ENCODE measurements at regions not wholly inside any gene's neighbourhood (a gene's known extent, or its start where the extent isn't known, plus 50 kb on each side); places are given as distances from the start of the nearest gene placed in this dataset.

DNA sequence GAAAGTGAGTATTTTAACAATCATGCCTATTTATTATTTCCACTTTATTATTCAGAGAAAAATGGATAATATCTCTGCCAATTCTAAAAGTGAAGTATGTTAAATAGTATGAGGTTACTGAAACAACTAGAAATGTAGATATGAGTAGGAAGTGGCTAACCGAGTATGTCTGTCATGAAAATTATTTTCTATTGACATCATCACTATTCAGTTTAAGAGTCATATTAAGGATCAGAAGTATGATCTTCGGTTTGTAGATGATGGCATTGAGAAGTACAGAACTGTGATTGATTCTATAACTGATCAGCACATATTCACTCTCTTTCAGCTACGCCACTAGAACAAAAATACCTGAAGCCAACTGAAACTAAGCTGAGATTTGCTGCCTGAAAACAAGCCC is 146.4 kb upstream of the SLITRK5 start:
- ATAC-seq (no peak), DNase-seq (no peak)
- Histone ChIP-seq H3K36me3 (ENCODE audit: low read depth) (no peaks in the 10 kb centered on the region), H3K4me3 (no peak overlapping the region), H3K9me3 (no peaks in the 10 kb centered on the region), H3K4me1 (ENCODE audit: low read depth) (no peaks in the 10 kb centered on the region)
- TF ChIP-seq, protein P1, sequence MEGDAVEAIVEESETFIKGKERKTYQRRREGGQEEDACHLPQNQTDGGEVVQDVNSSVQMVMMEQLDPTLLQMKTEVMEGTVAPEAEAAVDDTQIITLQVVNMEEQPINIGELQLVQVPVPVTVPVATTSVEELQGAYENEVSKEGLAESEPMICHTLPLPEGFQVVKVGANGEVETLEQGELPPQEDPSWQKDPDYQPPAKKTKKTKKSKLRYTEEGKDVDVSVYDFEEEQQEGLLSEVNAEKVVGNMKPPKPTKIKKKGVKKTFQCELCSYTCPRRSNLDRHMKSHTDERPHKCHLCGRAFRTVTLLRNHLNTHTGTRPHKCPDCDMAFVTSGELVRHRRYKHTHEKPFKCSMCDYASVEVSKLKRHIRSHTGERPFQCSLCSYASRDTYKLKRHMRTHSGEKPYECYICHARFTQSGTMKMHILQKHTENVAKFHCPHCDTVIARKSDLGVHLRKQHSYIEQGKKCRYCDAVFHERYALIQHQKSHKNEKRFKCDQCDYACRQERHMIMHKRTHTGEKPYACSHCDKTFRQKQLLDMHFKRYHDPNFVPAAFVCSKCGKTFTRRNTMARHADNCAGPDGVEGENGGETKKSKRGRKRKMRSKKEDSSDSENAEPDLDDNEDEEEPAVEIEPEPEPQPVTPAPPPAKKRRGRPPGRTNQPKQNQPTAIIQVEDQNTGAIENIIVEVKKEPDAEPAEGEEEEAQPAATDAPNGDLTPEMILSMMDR (IDR thresholded peaks at IDR 0.05): no peak
- intact Hi-C loops (cut with DNase I, micrococcal nuclease): no loop called here

DNA sequence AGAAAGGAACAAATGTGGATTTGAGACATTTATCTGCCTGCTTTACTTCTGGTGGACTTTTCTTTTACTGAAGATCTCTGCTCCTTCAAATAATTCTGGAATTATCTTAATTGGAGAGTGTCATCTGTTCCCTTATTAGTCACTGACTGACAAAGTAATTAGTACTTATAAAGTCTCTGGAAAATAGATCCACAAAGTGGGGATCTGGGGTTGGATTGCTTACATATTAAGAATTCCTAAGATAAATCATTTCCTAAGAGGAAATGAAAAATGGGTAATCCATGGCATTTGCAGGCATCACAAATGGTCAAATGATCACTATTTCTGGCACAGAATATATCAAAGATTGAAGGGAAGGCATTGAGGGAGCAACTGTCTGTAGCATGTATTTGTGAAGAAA is 137.4 kb upstream of the SLITRK5 start:
- DNase-seq: no peak
- intact Hi-C loops (cut with DNase I, micrococcal nuclease): no loop called here
- ATAC-seq: no peak
- Histone ChIP-seq H3K9me3 (no peaks in the 10 kb centered on the region), H3K4me1 (ENCODE audit: low read depth) (no peaks in the 10 kb centered on the region), H3K36me3 (ENCODE audit: low read depth) (no peaks in the 10 kb centered on the region), H3K4me3 (no peak overlapping the region)
- TF ChIP-seq, protein P1 (IDR thresholded peaks at IDR 0.05): no peak

DNA sequence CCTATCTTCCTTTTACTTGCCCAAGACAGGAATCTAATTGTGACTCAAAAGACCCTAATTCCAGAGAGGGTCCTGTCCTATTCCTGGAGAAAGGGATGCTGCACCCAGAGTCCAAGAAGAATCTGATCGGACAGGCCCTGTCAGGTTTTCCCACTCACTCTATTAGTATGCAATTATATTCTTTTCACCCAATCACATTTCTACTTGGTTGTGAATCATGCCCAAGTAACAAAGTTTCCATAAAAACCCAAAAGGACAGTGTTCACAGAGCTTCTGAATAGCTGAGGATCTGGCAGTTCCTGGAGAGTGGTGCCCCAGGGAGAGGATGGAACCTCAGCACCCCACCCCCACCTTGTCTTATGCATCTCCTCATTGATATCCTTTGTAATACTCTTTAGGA is 135.3 kb upstream of the SLITRK5 start:
- intact Hi-C loops (cut with DNase I, micrococcal nuclease): no loop called here
- no peaks in the 10 kb centered on the region for H3K9me3 ChIP-seq
- no peak for ATAC-seq
- H3K4me1 ChIP-seq (ENCODE audit: low read depth): no peaks in the 10 kb centered on the region
- H3K4me3 ChIP-seq: no peak overlapping the region
- TF ChIP-seq, protein P1 (IDR thresholded peaks at IDR 0.05): no peak
- no peak for DNase-seq
- no peaks in the 10 kb centered on the region for H3K36me3 ChIP-seq (ENCODE audit: low read depth)

DNA sequence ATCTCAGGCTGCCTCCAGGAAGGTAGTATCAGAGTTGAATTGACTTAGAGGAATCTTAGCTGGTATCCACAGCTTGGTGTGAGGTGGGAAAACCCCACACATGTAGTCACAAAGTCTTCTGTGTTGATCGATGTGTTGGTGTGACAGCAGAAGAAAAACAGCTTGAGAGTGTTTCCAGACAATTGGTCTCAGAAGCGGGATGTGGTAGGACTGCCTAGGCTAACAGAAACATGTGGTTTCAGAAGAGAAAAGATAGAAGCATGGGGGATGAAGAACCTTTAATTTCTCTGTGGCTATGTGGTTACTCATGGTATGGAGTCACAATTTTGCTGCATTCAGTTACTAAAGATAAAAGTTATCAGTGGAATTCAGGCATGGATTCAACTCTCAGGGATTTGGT is 134.7 kb upstream of the SLITRK5 start:
- Histone ChIP-seq H3K9me3 (no peaks in the 10 kb centered on the region), H3K4me1 (ENCODE audit: low read depth) (no peaks in the 10 kb centered on the region), H3K36me3 (ENCODE audit: low read depth) (no peaks in the 10 kb centered on the region), H3K4me3 (no peak overlapping the region)
- ATAC-seq (no peak), DNase-seq (no peak)
- TF ChIP-seq, protein P1 (IDR thresholded peaks at IDR 0.05): no peak
- intact Hi-C loops (cut with DNase I, micrococcal nuclease): no loop called here

DNA sequence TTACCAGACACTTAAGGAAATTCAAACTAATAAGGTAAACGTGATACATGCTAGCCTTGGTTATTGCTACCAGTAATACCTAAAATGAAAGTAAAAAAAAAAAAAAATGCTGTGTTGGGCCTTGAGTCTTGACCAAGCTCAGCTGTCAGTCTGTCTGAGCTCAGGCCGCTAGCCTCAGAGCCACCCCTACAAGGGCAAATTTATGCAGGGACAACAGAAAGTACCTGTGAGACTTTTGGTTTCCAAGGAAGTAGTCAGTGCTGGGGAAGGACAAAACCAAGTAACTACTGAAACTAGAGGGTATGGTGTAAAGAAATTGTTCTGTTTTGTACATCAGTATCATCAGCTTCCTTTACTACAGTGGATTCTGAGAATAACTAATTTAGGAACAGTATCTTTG is 134.3 kb upstream of the SLITRK5 start:
- H3K4me3 ChIP-seq: no peak overlapping the region
- ATAC-seq: no peak
- no peak for DNase-seq
- intact Hi-C loops (cut with DNase I, micrococcal nuclease): no loop called here
- H3K4me1 ChIP-seq (ENCODE audit: low read depth): no peaks in the 10 kb centered on the region
- TF ChIP-seq, protein P1 (IDR thresholded peaks at IDR 0.05): no peak
- H3K9me3 ChIP-seq: no peaks in the 10 kb centered on the region
- H3K36me3 ChIP-seq (ENCODE audit: low read depth): no peaks in the 10 kb centered on the region

DNA sequence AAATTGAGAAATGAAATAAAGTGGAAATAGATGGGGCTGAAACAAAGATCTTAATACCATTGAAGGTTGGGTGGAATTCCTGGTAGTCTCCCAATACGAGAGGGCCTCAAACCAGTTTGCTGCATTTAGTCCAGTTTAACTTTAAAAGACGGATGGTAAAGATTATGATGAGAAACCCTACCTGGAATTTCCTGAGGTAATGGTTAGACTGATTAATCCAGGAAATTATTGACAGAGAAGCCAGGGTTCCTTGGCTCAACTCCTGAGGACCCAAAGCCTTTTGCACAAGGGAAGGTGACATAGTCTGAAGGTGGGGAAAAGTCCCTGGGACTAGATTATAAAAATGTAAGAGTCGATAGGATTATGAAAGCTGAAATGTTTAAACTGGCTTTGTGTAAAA is 133.2 kb upstream of the SLITRK5 start:
- Histone ChIP-seq H3K9me3 (no peaks in the 10 kb centered on the region), H3K4me1 (ENCODE audit: low read depth) (no peaks in the 10 kb centered on the region), H3K4me3 (no peak overlapping the region), H3K36me3 (ENCODE audit: low read depth) (no peaks in the 10 kb centered on the region)
- TF ChIP-seq, protein P1 (IDR thresholded peaks at IDR 0.05): no peak
- ATAC-seq (no peak), DNase-seq (no peak)
- intact Hi-C loops (cut with DNase I, micrococcal nuclease): no loop called here

Data from mucosa of descending colon (tissue), 3 donors.